H1 (cell line): ENCODE measurements at regions not wholly inside any gene's neighbourhood (a gene's known extent, or its start where the extent isn't known, plus 50 kb on each side); places are given as distances from the start of the nearest gene placed in this dataset.

Source experiments
- CHD1 ChIP-seq: IDR thresholded peaks from 2 replicates; pipeline ENCODE4 v1.6.1; 2012; ENCODE audit warnings: low read depth, low read length, improper control_type of control experiment
- RFX5 ChIP-seq: IDR thresholded peaks from 2 replicates; pipeline ENCODE4 v1.6.1; 2011; ENCODE audit warnings: low read depth, low read length, improper control_type of control experiment, borderline replicate concordance
- TF ChIP-seq, protein P1 (sequence below): fragments of 300-600 bp; sonication (generic); IDR thresholded peaks from 2 replicates; pipeline ENCODE4 v1.7.1; 2012; ENCODE audit warnings: low read length, moderate library complexity, mild to moderate bottlenecking, inconsistent platforms; ENCODE audit not compliant: insufficient replicate concordance

DNA sequence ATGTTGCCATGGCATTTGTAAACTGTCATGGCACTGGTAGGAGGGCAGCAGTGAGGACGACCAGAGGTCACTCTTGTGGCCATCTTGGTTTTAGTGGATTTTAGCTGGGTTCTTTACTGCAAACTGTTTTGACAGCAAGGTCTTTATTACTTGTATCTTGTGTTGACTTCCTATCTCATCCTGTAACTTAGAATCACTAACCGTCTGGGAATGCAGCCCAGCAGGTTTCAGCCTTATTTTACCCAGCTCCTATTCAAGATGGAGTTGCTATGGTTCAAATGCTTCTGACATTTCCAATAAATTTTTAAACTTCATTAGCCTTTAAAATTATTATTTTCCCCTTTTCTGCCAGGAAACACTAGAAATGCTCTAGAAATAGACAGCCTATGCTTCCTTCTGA is 839.1 kb downstream of the NR2F1-AS1 start (continued):
- TF ChIP-seq, protein P1, sequence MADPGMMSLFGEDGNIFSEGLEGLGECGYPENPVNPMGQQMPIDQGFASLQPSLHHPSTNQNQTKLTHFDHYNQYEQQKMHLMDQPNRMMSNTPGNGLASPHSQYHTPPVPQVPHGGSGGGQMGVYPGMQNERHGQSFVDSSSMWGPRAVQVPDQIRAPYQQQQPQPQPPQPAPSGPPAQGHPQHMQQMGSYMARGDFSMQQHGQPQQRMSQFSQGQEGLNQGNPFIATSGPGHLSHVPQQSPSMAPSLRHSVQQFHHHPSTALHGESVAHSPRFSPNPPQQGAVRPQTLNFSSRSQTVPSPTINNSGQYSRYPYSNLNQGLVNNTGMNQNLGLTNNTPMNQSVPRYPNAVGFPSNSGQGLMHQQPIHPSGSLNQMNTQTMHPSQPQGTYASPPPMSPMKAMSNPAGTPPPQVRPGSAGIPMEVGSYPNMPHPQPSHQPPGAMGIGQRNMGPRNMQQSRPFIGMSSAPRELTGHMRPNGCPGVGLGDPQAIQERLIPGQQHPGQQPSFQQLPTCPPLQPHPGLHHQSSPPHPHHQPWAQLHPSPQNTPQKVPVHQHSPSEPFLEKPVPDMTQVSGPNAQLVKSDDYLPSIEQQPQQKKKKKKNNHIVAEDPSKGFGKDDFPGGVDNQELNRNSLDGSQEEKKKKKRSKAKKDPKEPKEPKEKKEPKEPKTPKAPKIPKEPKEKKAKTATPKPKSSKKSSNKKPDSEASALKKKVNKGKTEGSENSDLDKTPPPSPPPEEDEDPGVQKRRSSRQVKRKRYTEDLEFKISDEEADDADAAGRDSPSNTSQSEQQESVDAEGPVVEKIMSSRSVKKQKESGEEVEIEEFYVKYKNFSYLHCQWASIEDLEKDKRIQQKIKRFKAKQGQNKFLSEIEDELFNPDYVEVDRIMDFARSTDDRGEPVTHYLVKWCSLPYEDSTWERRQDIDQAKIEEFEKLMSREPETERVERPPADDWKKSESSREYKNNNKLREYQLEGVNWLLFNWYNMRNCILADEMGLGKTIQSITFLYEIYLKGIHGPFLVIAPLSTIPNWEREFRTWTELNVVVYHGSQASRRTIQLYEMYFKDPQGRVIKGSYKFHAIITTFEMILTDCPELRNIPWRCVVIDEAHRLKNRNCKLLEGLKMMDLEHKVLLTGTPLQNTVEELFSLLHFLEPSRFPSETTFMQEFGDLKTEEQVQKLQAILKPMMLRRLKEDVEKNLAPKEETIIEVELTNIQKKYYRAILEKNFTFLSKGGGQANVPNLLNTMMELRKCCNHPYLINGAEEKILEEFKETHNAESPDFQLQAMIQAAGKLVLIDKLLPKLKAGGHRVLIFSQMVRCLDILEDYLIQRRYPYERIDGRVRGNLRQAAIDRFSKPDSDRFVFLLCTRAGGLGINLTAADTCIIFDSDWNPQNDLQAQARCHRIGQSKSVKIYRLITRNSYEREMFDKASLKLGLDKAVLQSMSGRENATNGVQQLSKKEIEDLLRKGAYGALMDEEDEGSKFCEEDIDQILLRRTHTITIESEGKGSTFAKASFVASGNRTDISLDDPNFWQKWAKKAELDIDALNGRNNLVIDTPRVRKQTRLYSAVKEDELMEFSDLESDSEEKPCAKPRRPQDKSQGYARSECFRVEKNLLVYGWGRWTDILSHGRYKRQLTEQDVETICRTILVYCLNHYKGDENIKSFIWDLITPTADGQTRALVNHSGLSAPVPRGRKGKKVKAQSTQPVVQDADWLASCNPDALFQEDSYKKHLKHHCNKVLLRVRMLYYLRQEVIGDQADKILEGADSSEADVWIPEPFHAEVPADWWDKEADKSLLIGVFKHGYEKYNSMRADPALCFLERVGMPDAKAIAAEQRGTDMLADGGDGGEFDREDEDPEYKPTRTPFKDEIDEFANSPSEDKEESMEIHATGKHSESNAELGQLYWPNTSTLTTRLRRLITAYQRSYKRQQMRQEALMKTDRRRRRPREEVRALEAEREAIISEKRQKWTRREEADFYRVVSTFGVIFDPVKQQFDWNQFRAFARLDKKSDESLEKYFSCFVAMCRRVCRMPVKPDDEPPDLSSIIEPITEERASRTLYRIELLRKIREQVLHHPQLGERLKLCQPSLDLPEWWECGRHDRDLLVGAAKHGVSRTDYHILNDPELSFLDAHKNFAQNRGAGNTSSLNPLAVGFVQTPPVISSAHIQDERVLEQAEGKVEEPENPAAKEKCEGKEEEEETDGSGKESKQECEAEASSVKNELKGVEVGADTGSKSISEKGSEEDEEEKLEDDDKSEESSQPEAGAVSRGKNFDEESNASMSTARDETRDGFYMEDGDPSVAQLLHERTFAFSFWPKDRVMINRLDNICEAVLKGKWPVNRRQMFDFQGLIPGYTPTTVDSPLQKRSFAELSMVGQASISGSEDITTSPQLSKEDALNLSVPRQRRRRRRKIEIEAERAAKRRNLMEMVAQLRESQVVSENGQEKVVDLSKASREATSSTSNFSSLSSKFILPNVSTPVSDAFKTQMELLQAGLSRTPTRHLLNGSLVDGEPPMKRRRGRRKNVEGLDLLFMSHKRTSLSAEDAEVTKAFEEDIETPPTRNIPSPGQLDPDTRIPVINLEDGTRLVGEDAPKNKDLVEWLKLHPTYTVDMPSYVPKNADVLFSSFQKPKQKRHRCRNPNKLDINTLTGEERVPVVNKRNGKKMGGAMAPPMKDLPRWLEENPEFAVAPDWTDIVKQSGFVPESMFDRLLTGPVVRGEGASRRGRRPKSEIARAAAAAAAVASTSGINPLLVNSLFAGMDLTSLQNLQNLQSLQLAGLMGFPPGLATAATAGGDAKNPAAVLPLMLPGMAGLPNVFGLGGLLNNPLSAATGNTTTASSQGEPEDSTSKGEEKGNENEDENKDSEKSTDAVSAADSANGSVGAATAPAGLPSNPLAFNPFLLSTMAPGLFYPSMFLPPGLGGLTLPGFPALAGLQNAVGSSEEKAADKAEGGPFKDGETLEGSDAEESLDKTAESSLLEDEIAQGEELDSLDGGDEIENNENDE = no peak
- TF ChIP-seq RFX5 (no peak), CHD1 (no peak)
